Activated CD4-positive, alpha-beta T cell treated with anti-CD3 and anti-CD28 coated beads, Interleukin-2, amount 50 U/mL, for 16 hours (primary cell): ENCODE measurements at regions not wholly inside any gene's neighbourhood (a gene's known extent, or its start where the extent isn't known, plus 50 kb on each side); places are given as distances from the start of the nearest gene placed in this dataset.

Experiments used
- DNase-seq: peaks from one replicate; pipeline ENCODE4 v3.0.0-alpha.2; 2020

- no peak for DNase-seq
Measured at GRCh38 chr11:129324533-129325175, 51.0 kb upstream of the BARX2 start.

- DNase-seq, result no peak
Measured at GRCh38 chr11:129323896-129324502, 51.6 kb upstream of the BARX2 start.

- no peak for DNase-seq
Measured at GRCh38 chr11:129322941-129323340, 52.7 kb upstream of the BARX2 start.

- DNase-seq, result no peak
Measured at GRCh38 chr11:129321076-129321475, 54.6 kb upstream of the BARX2 start.

- no peak for DNase-seq
Measured at GRCh38 chr11:129320494-129320893, 55.2 kb upstream of the BARX2 start.

GRCh38 chr11:129319751-129320150 is 55.9 kb upstream of the BARX2 start:
- DNase-seq, result no peak

GRCh38 chr11:129319201-129319600 is 56.4 kb upstream of the BARX2 start:
- DNase-seq, result no peak

GRCh38 chr11:129317571-129317970 is 58.1 kb upstream of the BARX2 start:
- no peak for DNase-seq

GRCh38 chr11:129316781-129317180 is 58.9 kb upstream of the BARX2 start:
- DNase-seq, result no peak

- no peak for DNase-seq
Measured at GRCh38 chr11:129315781-129316579, 59.7 kb upstream of the BARX2 start.

- no peak for DNase-seq
Measured at GRCh38 chr11:129314371-129314770, 61.3 kb upstream of the BARX2 start.

GRCh38 chr11:129313541-129314297 is 61.9 kb upstream of the BARX2 start:
- DNase-seq, result no peak

GRCh38 chr11:129312730-129313503 is 62.7 kb upstream of the BARX2 start:
- DNase-seq, result no peak

GRCh38 chr11:129308241-129308865 is 67.3 kb upstream of the BARX2 start:
- no peak for DNase-seq

GRCh38 chr11:129307162-129307561 is 68.5 kb upstream of the BARX2 start:
- DNase-seq, result no peak

GRCh38 chr11:129302386-129303101 is 73.1 kb upstream of the BARX2 start:
- DNase-seq, result no peak

- DNase-seq, result no peak
Measured at GRCh38 chr11:129300099-129300498, 75.5 kb upstream of the BARX2 start.

- no peak for DNase-seq
Measured at GRCh38 chr11:129298988-129299387, 76.7 kb upstream of the BARX2 start.

- DNase-seq, result no peak
Measured at GRCh38 chr11:129295746-129296145, 79.9 kb upstream of the BARX2 start.

GRCh38 chr11:129292771-129293170 is 82.9 kb upstream of the BARX2 start:
- DNase-seq, result no peak

GRCh38 chr11:129292092-129292491 is 83.6 kb upstream of the BARX2 start:
- DNase-seq, result no peak
